GM23248 (cell line): ENCODE measurements at regions not wholly inside any gene's neighbourhood (a gene's known extent, or its start where the extent isn't known, plus 50 kb on each side); places are given as distances from the start of the nearest gene placed in this dataset.
A peak's percentile ranks its signal among the peaks of the same experiment; 100 is the strongest.

ENCODE experiments used
- DNase-seq: peaks from one replicate; pipeline ENCODE4 v3.0.0-alpha.2; 2015
- H2AFZ ChIP-seq: fragments of 200-600 bp; sonication (generic); 2 replicates; pipeline ENCODE4 v1.6.1; 2016; ENCODE audit warnings: antibody characterized with exemption
- H3F3A ChIP-seq: fragments of 200-600 bp; sonication (generic); 2 replicates; pipeline ENCODE4 v1.6.1; 2016; ENCODE audit warnings: mild to moderate bottlenecking, antibody characterized with exemption, mixed run types; ENCODE audit not compliant: insufficient read depth
- H3K27ac ChIP-seq: fragments of 200-600 bp; sonication (generic); 2 replicates; pipeline ENCODE4 v1.5.1; 2016; ENCODE audit warnings: mild to moderate bottlenecking
- H3K27me3 ChIP-seq: fragments of 200-600 bp; sonication (generic); replicated peaks from 2 replicates; pipeline ENCODE4 v1.6.1; 2016; ENCODE audit warnings: mild to moderate bottlenecking; ENCODE audit not compliant: insufficient read depth
- H3K36me3 ChIP-seq: fragments of 200-600 bp; sonication (generic); 2 replicates; pipeline ENCODE4 v1.6.1; 2016; ENCODE audit warnings: low read depth, mild to moderate bottlenecking
- H3K4me1 ChIP-seq: fragments of 200-600 bp; sonication (generic); 2 replicates; pipeline ENCODE4 v1.6.1; 2016; ENCODE audit warnings: mild to moderate bottlenecking; ENCODE audit not compliant: insufficient read depth
- H3K4me2 ChIP-seq: fragments of 200-600 bp; sonication (generic); one replicate; pipeline ENCODE4 v1.6.1; 2016; ENCODE audit warnings: mild to moderate bottlenecking; ENCODE audit not compliant: unreplicated experiment
- H3K4me3 ChIP-seq: fragments of 200-600 bp; sonication (generic); 2 replicates; pipeline ENCODE4 v1.5.1; 2016; ENCODE audit warnings: mild to moderate bottlenecking
- H3K79me2 ChIP-seq: fragments of 200-600 bp; sonication (generic); 2 replicates; pipeline ENCODE4 v1.6.1; 2016; ENCODE audit warnings: mild to moderate bottlenecking; ENCODE audit not compliant: insufficient read depth
- H3K9ac ChIP-seq: fragments of 200-600 bp; sonication (generic); 2 replicates; pipeline ENCODE4 v1.6.1; 2016; ENCODE audit warnings: mild to moderate bottlenecking
- H3K9me2 ChIP-seq: fragments of 200-600 bp; sonication (generic); 2 replicates; pipeline ENCODE4 v1.6.1; 2016; ENCODE audit warnings: mixed run types, mild to moderate bottlenecking, moderate library complexity; ENCODE audit not compliant: insufficient read depth
- H3K9me3 ChIP-seq: fragments of 200-600 bp; sonication (generic); one replicate; pipeline ENCODE4 v1.6.1; 2017; ENCODE audit warnings: low read depth
- H4K20me1 ChIP-seq: fragments of 200-600 bp; sonication (generic); 2 replicates; pipeline ENCODE4 v1.6.0; 2016; ENCODE audit not compliant: insufficient read depth
- EZH2 ChIP-seq: fragments of 200-600 bp; sonication (generic); IDR thresholded peaks from 2 replicates; pipeline ENCODE4 v1.6.1; 2018; ENCODE audit warnings: antibody characterized with exemption, mild to moderate bottlenecking; ENCODE audit not compliant: insufficient read depth, poor library complexity, severe bottlenecking
- EZH2phosphoT487 ChIP-seq: fragments of 200-600 bp; sonication (generic); IDR thresholded peaks from 2 replicates; pipeline ENCODE4 v1.6.1; 2018; ENCODE audit warnings: antibody characterized with exemption, moderate library complexity, mild to moderate bottlenecking, low read depth; ENCODE audit not compliant: insufficient read depth
- WGBS, 2 experiments: methylation state at CpG; one replicate each; pipeline ENCODE4 v1.1.6; 2015 to 2017; ENCODE audit warnings: low lambda C conversion rate in 2 of 2, low coverage in 1 of 2; ENCODE audit errors: missing lambda C conversion rate in 2 of 2; 5-methylcytosine and 5-hydroxymethylcytosine counted together
- in situ Hi-C: fragments of 300-500 bp; cut with MboI; formaldehyde crosslinking; loops from 2 replicates; pipeline ENCODE4 v1.15.0; 2020

GRCh38 chr4:141518222-141518621 lies 118.2 kb upstream of the IL15 start:
- Histone ChIP-seq H3K4me1 (no peaks in the 10 kb centered on the region), H4K20me1 (no peaks in the 10 kb centered on the region), H3K36me3 (no peaks in the 10 kb centered on the region), H3K79me2 (no peaks in the 10 kb centered on the region), H3K27me3 (no peaks in the 10 kb centered on the region), H3K27ac (no peak overlapping the region), H3K4me3 (no peak overlapping the region), H3K9me2 (no peaks in the 10 kb centered on the region), H3K9me3 (no peaks in the 10 kb centered on the region), H2AFZ (no peak overlapping the region), H3K4me2 (no peak overlapping the region), H3F3A (no peaks in the 10 kb centered on the region), H3K9ac (no peak overlapping the region)
- no peak for DNase-seq
- in situ Hi-C loops = no loop called here
- TF ChIP-seq EZH2phosphoT487 (no peak), EZH2 (no peak)

DNA sequence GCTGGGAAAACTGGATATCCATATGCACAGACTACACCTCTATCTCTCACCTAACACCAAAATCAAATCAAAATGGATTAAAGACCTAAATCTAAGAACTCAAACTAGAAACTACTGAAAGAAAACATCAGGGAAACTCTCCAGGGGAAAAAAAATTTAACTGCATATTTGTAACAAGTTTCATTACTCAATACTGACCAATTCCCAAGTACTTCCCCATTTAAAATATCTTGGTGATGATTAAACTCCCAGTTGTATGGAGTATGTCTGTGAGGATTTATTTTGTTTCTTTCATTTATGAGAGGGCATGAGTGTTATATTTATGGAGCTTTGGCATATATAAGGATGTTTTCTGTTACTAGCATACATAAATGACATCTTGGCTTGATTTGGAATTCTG lies 112.3 kb upstream of the IL15 start:
- Histone ChIP-seq H3K9me2 (no peaks in the 10 kb centered on the region), H4K20me1 (no peaks in the 10 kb centered on the region), H2AFZ (peak overlapping the region; percentile 46; the same call in 1 of the 2 replicates), H3K9me3 (no peaks in the 10 kb centered on the region), H3K4me1 (peaks cover 19% of the 10 kb centered on the region), H3K4me3 (no peak overlapping the region), H3K9ac (no peak overlapping the region), H3F3A (peaks cover 6% of the 10 kb centered on the region; the same call in 1 of the 2 replicates), H3K79me2 (no peaks in the 10 kb centered on the region), H3K4me2 (peak overlapping the region; percentile 46), H3K36me3 (no peaks in the 10 kb centered on the region), H3K27me3 (no peaks in the 10 kb centered on the region), H3K27ac (no peak overlapping the region)
- peak; percentile 67 for DNase-seq
- TF ChIP-seq EZH2 (no peak), EZH2phosphoT487 (no peak)
- in situ Hi-C loops = no loop called here

DNA sequence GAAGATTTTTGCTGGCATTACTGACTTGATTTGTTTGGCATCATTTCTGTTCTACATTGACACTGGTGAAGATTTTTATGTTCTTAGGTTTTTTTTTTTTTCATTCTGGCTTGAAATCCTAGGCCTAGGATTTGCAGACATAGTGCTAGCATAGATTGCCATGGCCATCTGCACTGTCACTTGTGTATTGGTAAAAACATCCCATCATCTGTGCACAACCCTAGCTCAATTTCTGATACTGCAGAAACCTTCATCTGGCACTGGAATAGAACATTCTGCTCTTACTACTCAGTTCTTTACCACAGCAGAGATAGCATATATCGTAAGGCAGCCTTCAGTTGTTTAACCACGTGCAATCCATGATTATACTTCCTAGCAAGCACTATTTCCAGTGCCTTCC lies 111.5 kb upstream of the IL15 start:
- Histone ChIP-seq H3K9ac (no peak overlapping the region), H3K27ac (no peak overlapping the region), H3K9me2 (no peaks in the 10 kb centered on the region), H3K9me3 (no peaks in the 10 kb centered on the region), H3F3A (peaks cover 6% of the 10 kb centered on the region; the same call in 1 of the 2 replicates), H3K4me2 (no peak overlapping the region), H3K36me3 (no peaks in the 10 kb centered on the region), H3K79me2 (no peaks in the 10 kb centered on the region), H2AFZ (no peak overlapping the region), H3K4me1 (peaks cover 19% of the 10 kb centered on the region), H4K20me1 (no peaks in the 10 kb centered on the region), H3K27me3 (no peaks in the 10 kb centered on the region), H3K4me3 (no peak overlapping the region)
- no peak for TF ChIP-seq EZH2phosphoT487
- no peak for TF ChIP-seq EZH2
- WGBS, 2 experiments = 90% methylated on average over 2 of the region's 2 CpGs
- in situ Hi-C loops = no loop called here
- no peak for DNase-seq

GRCh38 chr4:141530627-141531026 lies 105.8 kb upstream of the IL15 start:
- no peak overlapping the region for H2AFZ ChIP-seq
- no peaks in the 10 kb centered on the region for H3K9me3 ChIP-seq
- in situ Hi-C loops = no loop called here
- no peaks in the 10 kb centered on the region for H3K4me1 ChIP-seq
- WGBS, 2 experiments = 95 to 96% methylated on average over 4 of the region's 4 CpGs
- no peak overlapping the region for H3K4me2 ChIP-seq
- no peaks in the 10 kb centered on the region for H4K20me1 ChIP-seq
- no peaks in the 10 kb centered on the region for H3K36me3 ChIP-seq
- no peak overlapping the region for H3K27ac ChIP-seq
- H3K79me2 ChIP-seq = no peaks in the 10 kb centered on the region
- no peak for DNase-seq
- TF ChIP-seq EZH2phosphoT487 (no peak), EZH2 (no peak)
- no peaks in the 10 kb centered on the region for H3K27me3 ChIP-seq
- H3F3A ChIP-seq = no peaks in the 10 kb centered on the region
- H3K4me3 ChIP-seq = no peak overlapping the region
- no peaks in the 10 kb centered on the region for H3K9me2 ChIP-seq
- H3K9ac ChIP-seq = no peak overlapping the region

GRCh38 chr4:141534985-141535384 lies 101.4 kb upstream of the IL15 start:
- Histone ChIP-seq H3K27me3 (no peaks in the 10 kb centered on the region), H3K27ac (no peak overlapping the region), H3K9me2 (no peaks in the 10 kb centered on the region), H2AFZ (no peak overlapping the region), H3K4me1 (no peaks in the 10 kb centered on the region), H3K9ac (no peak overlapping the region), H3K79me2 (no peaks in the 10 kb centered on the region), H3K4me3 (no peak overlapping the region), H3K9me3 (no peaks in the 10 kb centered on the region), H3K36me3 (no peaks in the 10 kb centered on the region), H3F3A (no peaks in the 10 kb centered on the region), H3K4me2 (no peak overlapping the region), H4K20me1 (no peaks in the 10 kb centered on the region)
- in situ Hi-C loops = no loop called here
- WGBS, 2 experiments = 79 to 88% methylated on average over 2 of the region's 2 CpGs
- TF ChIP-seq EZH2 (no peak), EZH2phosphoT487 (no peak)
- DNase-seq = no peak
